ENCODE measurements at regions not wholly inside any gene's neighbourhood (a gene's known extent, or its start where the extent isn't known, plus 50 kb on each side); places are given as distances from the start of the nearest gene placed in this dataset.

- in situ Hi-C loops (cut with HindIII; ENCODE audit: low pct_unique_long_range_greater_than_20kb, low sequenced_read_pairs) = no loop called here
- DNase-seq (ENCODE audit: low read depth) = no peak
These were observed 99.6 kb upstream of the NSMCE3 start for GRCh38 chr15:29369261-29369660.

GRCh38 chr15:29364426-29365078 is 94.9 kb upstream of the NSMCE3 start:
- in situ Hi-C loops (cut with HindIII; ENCODE audit: low pct_unique_long_range_greater_than_20kb, low sequenced_read_pairs) = no loop called here
- no peak for DNase-seq (ENCODE audit: low read depth)

- DNase-seq (ENCODE audit: low read depth) = no peak
- in situ Hi-C loops (cut with HindIII; ENCODE audit: low pct_unique_long_range_greater_than_20kb, low sequenced_read_pairs) = no loop called here
These were observed 91.9 kb upstream of the NSMCE3 start for GRCh38 chr15:29361560-29361959.

GRCh38 chr15:29360152-29360551 is 90.5 kb upstream of the NSMCE3 start:
- in situ Hi-C loops (cut with HindIII; ENCODE audit: low pct_unique_long_range_greater_than_20kb, low sequenced_read_pairs) = no loop called here

GRCh38 chr15:29356786-29357185 is 87.2 kb upstream of the NSMCE3 start:
- in situ Hi-C loops (cut with HindIII; ENCODE audit: low pct_unique_long_range_greater_than_20kb, low sequenced_read_pairs) = no loop called here

More at GRCh38 chr15:29360152-29360551, 90.5 kb upstream of the NSMCE3 start:
- no peak for DNase-seq (ENCODE audit: low read depth)

GRCh38 chr15:29355477-29355876 is 85.9 kb upstream of the NSMCE3 start:
- in situ Hi-C loops (cut with HindIII; ENCODE audit: low pct_unique_long_range_greater_than_20kb, low sequenced_read_pairs) = no loop called here
- no peak for DNase-seq (ENCODE audit: low read depth)

More at GRCh38 chr15:29356786-29357185, 87.2 kb upstream of the NSMCE3 start:
- no peak for DNase-seq (ENCODE audit: low read depth)

- DNase-seq (ENCODE audit: low read depth) = no peak
- in situ Hi-C loops (cut with HindIII; ENCODE audit: low pct_unique_long_range_greater_than_20kb, low sequenced_read_pairs) = no loop called here
These were observed 82.8 kb upstream of the NSMCE3 start for GRCh38 chr15:29352402-29352801.

- in situ Hi-C loops (cut with HindIII; ENCODE audit: low pct_unique_long_range_greater_than_20kb, low sequenced_read_pairs) = no loop called here
- DNase-seq (ENCODE audit: low read depth) = no peak
These were observed 79.6 kb upstream of the NSMCE3 start for GRCh38 chr15:29349196-29349595.

GRCh38 chr15:29348336-29348914 is 78.8 kb upstream of the NSMCE3 start:
- DNase-seq (ENCODE audit: low read depth) = no peak
- in situ Hi-C loops (cut with HindIII; ENCODE audit: low pct_unique_long_range_greater_than_20kb, low sequenced_read_pairs) = no loop called here

GRCh38 chr15:29346998-29347397 is 77.4 kb upstream of the NSMCE3 start:
- in situ Hi-C loops (cut with HindIII; ENCODE audit: low pct_unique_long_range_greater_than_20kb, low sequenced_read_pairs) = no loop called here
- DNase-seq (ENCODE audit: low read depth) = no peak

- no peak for DNase-seq (ENCODE audit: low read depth)
- in situ Hi-C loops (cut with HindIII; ENCODE audit: low pct_unique_long_range_greater_than_20kb, low sequenced_read_pairs) = no loop called here
These were observed 76.2 kb upstream of the NSMCE3 start for GRCh38 chr15:29345549-29346525.

GRCh38 chr15:29344474-29344873 is 74.9 kb upstream of the NSMCE3 start:
- in situ Hi-C loops (cut with HindIII; ENCODE audit: low pct_unique_long_range_greater_than_20kb, low sequenced_read_pairs) = no loop called here
- no peak for DNase-seq (ENCODE audit: low read depth)

GRCh38 chr15:29343229-29343628 is 73.6 kb upstream of the NSMCE3 start:
- DNase-seq (ENCODE audit: low read depth) = no peak
- in situ Hi-C loops (cut with HindIII; ENCODE audit: low pct_unique_long_range_greater_than_20kb, low sequenced_read_pairs) = no loop called here

- in situ Hi-C loops (cut with HindIII; ENCODE audit: low pct_unique_long_range_greater_than_20kb, low sequenced_read_pairs) = no loop called here
- DNase-seq (ENCODE audit: low read depth) = no peak
These were observed 72.6 kb upstream of the NSMCE3 start for GRCh38 chr15:29342201-29342600.

GRCh38 chr15:29337156-29337959 is 67.7 kb upstream of the NSMCE3 start:
- no peak for DNase-seq (ENCODE audit: low read depth)
- in situ Hi-C loops (cut with HindIII; ENCODE audit: low pct_unique_long_range_greater_than_20kb, low sequenced_read_pairs) = no loop called here

GRCh38 chr15:29334544-29334943 is 64.9 kb upstream of the NSMCE3 start:
- no peak for DNase-seq (ENCODE audit: low read depth)
- in situ Hi-C loops (cut with HindIII; ENCODE audit: low pct_unique_long_range_greater_than_20kb, low sequenced_read_pairs) = no loop called here

- no peak for DNase-seq (ENCODE audit: low read depth)
- in situ Hi-C loops (cut with HindIII; ENCODE audit: low pct_unique_long_range_greater_than_20kb, low sequenced_read_pairs) = no loop called here
These were observed 63.6 kb upstream of the NSMCE3 start for GRCh38 chr15:29333261-29333660.

GRCh38 chr15:29331669-29332068 is 62.0 kb upstream of the NSMCE3 start:
- DNase-seq (ENCODE audit: low read depth) = no peak
- in situ Hi-C loops (cut with HindIII; ENCODE audit: low pct_unique_long_range_greater_than_20kb, low sequenced_read_pairs) = no loop called here

Measured in Caki2 (cell line).